ENCODE measurements at regions not wholly inside any gene's neighbourhood (a gene's known extent, or its start where the extent isn't known, plus 50 kb on each side); places are given as distances from the start of the nearest gene placed in this dataset.

- 46 to 84% (median 65%) methylated on average over 2 of the region's 2 CpGs for WGBS, 3 donors
- FAIRE-seq = no peak
- H3K36me3 ChIP-seq (ENCODE audit: control insufficient read depth in 3 of 3, insufficient read depth in 2 of 3, low read depth in 1 of 3, low read length in 3 of 3) = no peaks in the 10 kb centered on the region
Measured at GRCh38 chr2:33784488-33784887, 185.4 kb upstream of the FAM98A start.

GRCh38 chr2:33782395-33783230 lies 183.5 kb upstream of the FAM98A start:
- no peak overlapping the region for H3K27ac ChIP-seq (ENCODE audit: low read depth in 1 of 3, low read length in 2 of 3)
- DNase-seq = no peak
- no peak overlapping the region for H3K4me3 ChIP-seq (ENCODE audit: low read depth in 1 of 3, low read length in 3 of 3)
- 67 to 73% (median 70%) methylated on average over 8 of the region's 8 CpGs for WGBS, 3 donors
- no peak for FAIRE-seq
- no peaks in the 10 kb centered on the region for H3K9me3 ChIP-seq (ENCODE audit: control insufficient read depth in 2 of 2, insufficient read depth in 1 of 2, low read depth in 1 of 2, low read length in 1 of 2)
- no peaks in the 10 kb centered on the region for H3K27me3 ChIP-seq (ENCODE audit: control insufficient read depth in 3 of 3, insufficient read depth in 3 of 3, low read length in 3 of 3)
- H3K4me1 ChIP-seq (ENCODE audit: control insufficient read depth in 3 of 3, insufficient read depth in 2 of 3, low read depth in 1 of 3, low read length in 2 of 3) = no peaks in the 10 kb centered on the region
- no peaks in the 10 kb centered on the region for H3K36me3 ChIP-seq (ENCODE audit: control insufficient read depth in 3 of 3, insufficient read depth in 2 of 3, low read depth in 1 of 3, low read length in 3 of 3)

More at GRCh38 chr2:33784488-33784887, 185.4 kb upstream of the FAM98A start:
- H3K27me3 ChIP-seq (ENCODE audit: control insufficient read depth in 3 of 3, insufficient read depth in 3 of 3, low read length in 3 of 3) = no peaks in the 10 kb centered on the region
- no peaks in the 10 kb centered on the region for H3K9me3 ChIP-seq (ENCODE audit: control insufficient read depth in 2 of 2, insufficient read depth in 1 of 2, low read depth in 1 of 2, low read length in 1 of 2)
- no peak overlapping the region for H3K4me3 ChIP-seq (ENCODE audit: low read depth in 1 of 3, low read length in 3 of 3)
- H3K4me1 ChIP-seq (ENCODE audit: control insufficient read depth in 3 of 3, insufficient read depth in 2 of 3, low read depth in 1 of 3, low read length in 2 of 3) = no peaks in the 10 kb centered on the region
- no peak overlapping the region for H3K27ac ChIP-seq (ENCODE audit: low read depth in 1 of 3, low read length in 2 of 3)
- no peak for DNase-seq

- DNase-seq = no peak
- no peak overlapping the region for H3K27ac ChIP-seq (ENCODE audit: low read depth in 1 of 3, low read length in 2 of 3)
- no peak for FAIRE-seq
- 71 to 78% (median 76%) methylated on average over 3 of the region's 3 CpGs for WGBS, 3 donors
- H3K4me3 ChIP-seq (ENCODE audit: low read depth in 1 of 3, low read length in 3 of 3) = no peak overlapping the region
- H3K4me1 ChIP-seq (ENCODE audit: control insufficient read depth in 3 of 3, insufficient read depth in 2 of 3, low read depth in 1 of 3, low read length in 2 of 3) = no peaks in the 10 kb centered on the region
- no peaks in the 10 kb centered on the region for H3K36me3 ChIP-seq (ENCODE audit: control insufficient read depth in 3 of 3, insufficient read depth in 2 of 3, low read depth in 1 of 3, low read length in 3 of 3)
- no peaks in the 10 kb centered on the region for H3K27me3 ChIP-seq (ENCODE audit: control insufficient read depth in 3 of 3, insufficient read depth in 3 of 3, low read length in 3 of 3)
- peaks cover 0 to 5% of the 10 kb centered on the region in 2 donors for H3K9me3 ChIP-seq (ENCODE audit: control insufficient read depth in 2 of 2, insufficient read depth in 1 of 2, low read depth in 1 of 2, low read length in 1 of 2)
Measured at GRCh38 chr2:33777786-33778185, 178.7 kb upstream of the FAM98A start.

- peaks cover 0 to 5% of the 10 kb centered on the region in 2 donors for H3K9me3 ChIP-seq (ENCODE audit: control insufficient read depth in 2 of 2, insufficient read depth in 1 of 2, low read depth in 1 of 2, low read length in 1 of 2)
- H3K36me3 ChIP-seq (ENCODE audit: control insufficient read depth in 3 of 3, insufficient read depth in 2 of 3, low read depth in 1 of 3, low read length in 3 of 3) = no peaks in the 10 kb centered on the region
- DNase-seq (no peak), FAIRE-seq (no peak)
- H3K27me3 ChIP-seq (ENCODE audit: control insufficient read depth in 3 of 3, insufficient read depth in 3 of 3, low read length in 3 of 3) = no peaks in the 10 kb centered on the region
- no peak overlapping the region for H3K27ac ChIP-seq (ENCODE audit: low read depth in 1 of 3, low read length in 2 of 3)
- H3K4me3 ChIP-seq (ENCODE audit: low read depth in 1 of 3, low read length in 3 of 3) = no peak overlapping the region
- WGBS, 3 donors = 90 to 96% (median 93%) methylated on average over 12 to 21 of the region's 21 CpGs
- H3K4me1 ChIP-seq (ENCODE audit: control insufficient read depth in 3 of 3, insufficient read depth in 2 of 3, low read depth in 1 of 3, low read length in 2 of 3) = no peaks in the 10 kb centered on the region
Measured at GRCh38 chr2:33775306-33775705, 176.2 kb upstream of the FAM98A start.

GRCh38 chr2:33770023-33770422 lies 170.9 kb upstream of the FAM98A start:
- FAIRE-seq = no peak
- no peaks in the 10 kb centered on the region for H3K36me3 ChIP-seq (ENCODE audit: control insufficient read depth in 3 of 3, insufficient read depth in 2 of 3, low read depth in 1 of 3, low read length in 3 of 3)
- WGBS, 3 donors = 76 to 79% (median 76%) methylated on average over 2 of the region's 2 CpGs
- peaks cover 0 to under 1% of the 10 kb centered on the region in 2 donors for H3K9me3 ChIP-seq (ENCODE audit: control insufficient read depth in 2 of 2, insufficient read depth in 1 of 2, low read depth in 1 of 2, low read length in 1 of 2)
- H3K27ac ChIP-seq (ENCODE audit: low read depth in 1 of 3, low read length in 2 of 3) = no peak overlapping the region
- H3K4me1 ChIP-seq (ENCODE audit: control insufficient read depth in 3 of 3, insufficient read depth in 2 of 3, low read depth in 1 of 3, low read length in 2 of 3) = no peaks in the 10 kb centered on the region
- no peak overlapping the region for H3K4me3 ChIP-seq (ENCODE audit: low read depth in 1 of 3, low read length in 3 of 3)
- H3K27me3 ChIP-seq (ENCODE audit: control insufficient read depth in 3 of 3, insufficient read depth in 3 of 3, low read length in 3 of 3) = no peaks in the 10 kb centered on the region
- no peak for DNase-seq

- WGBS, 3 donors = 52 to 62% (median 58%) methylated on average over 4 of the region's 4 CpGs
- FAIRE-seq (no peak), DNase-seq (no peak)
- Histone ChIP-seq H3K36me3 (ENCODE audit: control insufficient read depth in 3 of 3, insufficient read depth in 2 of 3, low read depth in 1 of 3, low read length in 3 of 3) (no peaks in the 10 kb centered on the region), H3K4me3 (ENCODE audit: low read depth in 1 of 3, low read length in 3 of 3) (no peak overlapping the region), H3K27me3 (ENCODE audit: control insufficient read depth in 3 of 3, insufficient read depth in 3 of 3, low read length in 3 of 3) (no peaks in the 10 kb centered on the region), H3K4me1 (ENCODE audit: control insufficient read depth in 3 of 3, insufficient read depth in 2 of 3, low read depth in 1 of 3, low read length in 2 of 3) (no peaks in the 10 kb centered on the region), H3K9me3 (ENCODE audit: control insufficient read depth in 2 of 2, insufficient read depth in 1 of 2, low read depth in 1 of 2, low read length in 1 of 2) (peaks cover 0 to 7% of the 10 kb centered on the region in 2 donors), H3K27ac (ENCODE audit: low read depth in 1 of 3, low read length in 2 of 3) (no peak overlapping the region)
Measured at GRCh38 chr2:33766175-33766574, 167.1 kb upstream of the FAM98A start.

GRCh38 chr2:33765122-33765521 lies 166.0 kb upstream of the FAM98A start:
- Histone ChIP-seq H3K4me3 (ENCODE audit: low read depth in 1 of 3, low read length in 3 of 3) (no peak overlapping the region), H3K4me1 (ENCODE audit: control insufficient read depth in 3 of 3, insufficient read depth in 2 of 3, low read depth in 1 of 3, low read length in 2 of 3) (no peaks in the 10 kb centered on the region), H3K27ac (ENCODE audit: low read depth in 1 of 3, low read length in 2 of 3) (no peak overlapping the region), H3K36me3 (ENCODE audit: control insufficient read depth in 3 of 3, insufficient read depth in 2 of 3, low read depth in 1 of 3, low read length in 3 of 3) (no peaks in the 10 kb centered on the region), H3K27me3 (ENCODE audit: control insufficient read depth in 3 of 3, insufficient read depth in 3 of 3, low read length in 3 of 3) (no peaks in the 10 kb centered on the region), H3K9me3 (ENCODE audit: control insufficient read depth in 2 of 2, insufficient read depth in 1 of 2, low read depth in 1 of 2, low read length in 1 of 2) (peaks cover 0 to 7% of the 10 kb centered on the region in 2 donors)
- FAIRE-seq (no peak), DNase-seq (no peak)
- WGBS, 3 donors = 10 to 21% (median 18%) methylated on average over 2 of the region's 2 CpGs

GRCh38 chr2:33764551-33764950 lies 165.5 kb upstream of the FAM98A start:
- DNase-seq (no peak), FAIRE-seq (no peak)
- H3K36me3 ChIP-seq (ENCODE audit: control insufficient read depth in 3 of 3, insufficient read depth in 2 of 3, low read depth in 1 of 3, low read length in 3 of 3) = no peaks in the 10 kb centered on the region
- H3K4me1 ChIP-seq (ENCODE audit: control insufficient read depth in 3 of 3, insufficient read depth in 2 of 3, low read depth in 1 of 3, low read length in 2 of 3) = no peaks in the 10 kb centered on the region
- no peaks in the 10 kb centered on the region for H3K27me3 ChIP-seq (ENCODE audit: control insufficient read depth in 3 of 3, insufficient read depth in 3 of 3, low read length in 3 of 3)
- no peak overlapping the region for H3K4me3 ChIP-seq (ENCODE audit: low read depth in 1 of 3, low read length in 3 of 3)
- H3K9me3 ChIP-seq (ENCODE audit: control insufficient read depth in 2 of 2, insufficient read depth in 1 of 2, low read depth in 1 of 2, low read length in 1 of 2) = peaks cover 0 to 7% of the 10 kb centered on the region in 2 donors
- 61 to 78% (median 69%) methylated on average over 5 of the region's 5 CpGs for WGBS, 3 donors
- no peak overlapping the region for H3K27ac ChIP-seq (ENCODE audit: low read depth in 1 of 3, low read length in 2 of 3)

Measured in small intestine (tissue), 7 donors.